GM12865 (cell line): ENCODE measurements at regions not wholly inside any gene's neighbourhood (a gene's known extent, or its start where the extent isn't known, plus 50 kb on each side); places are given as distances from the start of the nearest gene placed in this dataset.
"Not testable (repeated sequence)": the region's sequence is repeated elsewhere in the genome, so short reads cannot be mapped to it uniquely, and the experiment has no call there.

ENCODE experiments used
- DNase-seq: peaks from one replicate; pipeline ENCODE4 v3.0.0; 2010; ENCODE audit warnings: low read depth
- H3K4me3 ChIP-seq: 2 replicates; pipeline ENCODE4 v1.5.1; 2011; ENCODE audit warnings: mild to moderate bottlenecking, low read depth, low read length, control low read depth
- TF ChIP-seq, protein P1 (sequence below): IDR thresholded peaks from 2 replicates; pipeline ENCODE4 v1.5.1; 2011; ENCODE audit warnings: low read length, control low read depth, low read depth, inconsistent platforms; ENCODE audit not compliant: insufficient read depth; ENCODE audit errors: missing control alignments

DNA sequence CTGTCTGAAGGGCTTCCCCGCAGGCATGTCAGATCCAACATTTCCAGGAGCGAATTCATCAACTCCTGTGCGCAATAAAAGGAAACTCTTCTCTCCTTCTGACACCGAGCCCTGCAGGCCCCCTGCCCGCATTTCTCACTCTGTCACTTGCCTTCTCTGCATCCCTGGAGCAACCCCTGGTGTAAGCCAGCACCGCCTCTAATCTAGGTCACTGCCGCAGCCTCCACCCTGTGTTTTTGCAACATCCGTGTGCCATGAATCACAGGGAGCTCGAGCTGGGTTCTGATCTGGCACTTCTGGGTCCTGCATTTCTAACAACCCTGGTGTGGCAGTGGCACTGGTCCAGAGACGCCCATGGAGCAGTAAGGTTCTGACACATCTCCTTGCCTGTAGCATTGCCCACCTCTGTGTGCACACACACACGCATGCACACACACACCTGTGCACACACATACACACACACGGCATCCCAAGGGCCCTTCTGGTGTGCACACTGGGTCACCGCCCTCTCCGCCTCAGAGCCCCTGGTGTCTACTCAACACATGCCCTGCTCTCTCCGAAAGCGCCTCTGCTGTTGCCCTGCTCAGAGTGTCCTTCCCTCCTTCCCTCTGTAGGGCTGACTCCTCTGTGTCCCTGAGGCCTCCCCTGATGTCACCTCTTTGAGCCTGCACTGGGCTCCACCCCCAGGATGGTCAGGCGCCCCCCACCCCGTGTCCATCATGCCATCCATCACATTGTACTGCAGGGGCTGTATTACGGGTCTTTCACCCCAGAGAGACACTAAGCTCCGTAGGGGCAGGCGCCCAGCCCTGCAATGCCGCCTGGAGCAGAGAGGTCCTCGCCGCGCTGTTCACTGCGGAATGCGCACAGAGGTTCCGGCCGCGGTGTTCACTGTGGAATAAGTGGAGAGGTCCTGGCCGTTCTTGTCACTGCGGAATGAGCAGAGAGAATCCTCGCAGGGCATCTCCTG, 111.4 kb upstream of the SFSWAP start:
- H3K4me3 ChIP-seq = no peak overlapping the region
- no peak for DNase-seq
- TF ChIP-seq, protein P1, sequence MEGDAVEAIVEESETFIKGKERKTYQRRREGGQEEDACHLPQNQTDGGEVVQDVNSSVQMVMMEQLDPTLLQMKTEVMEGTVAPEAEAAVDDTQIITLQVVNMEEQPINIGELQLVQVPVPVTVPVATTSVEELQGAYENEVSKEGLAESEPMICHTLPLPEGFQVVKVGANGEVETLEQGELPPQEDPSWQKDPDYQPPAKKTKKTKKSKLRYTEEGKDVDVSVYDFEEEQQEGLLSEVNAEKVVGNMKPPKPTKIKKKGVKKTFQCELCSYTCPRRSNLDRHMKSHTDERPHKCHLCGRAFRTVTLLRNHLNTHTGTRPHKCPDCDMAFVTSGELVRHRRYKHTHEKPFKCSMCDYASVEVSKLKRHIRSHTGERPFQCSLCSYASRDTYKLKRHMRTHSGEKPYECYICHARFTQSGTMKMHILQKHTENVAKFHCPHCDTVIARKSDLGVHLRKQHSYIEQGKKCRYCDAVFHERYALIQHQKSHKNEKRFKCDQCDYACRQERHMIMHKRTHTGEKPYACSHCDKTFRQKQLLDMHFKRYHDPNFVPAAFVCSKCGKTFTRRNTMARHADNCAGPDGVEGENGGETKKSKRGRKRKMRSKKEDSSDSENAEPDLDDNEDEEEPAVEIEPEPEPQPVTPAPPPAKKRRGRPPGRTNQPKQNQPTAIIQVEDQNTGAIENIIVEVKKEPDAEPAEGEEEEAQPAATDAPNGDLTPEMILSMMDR = no peak

DNA sequence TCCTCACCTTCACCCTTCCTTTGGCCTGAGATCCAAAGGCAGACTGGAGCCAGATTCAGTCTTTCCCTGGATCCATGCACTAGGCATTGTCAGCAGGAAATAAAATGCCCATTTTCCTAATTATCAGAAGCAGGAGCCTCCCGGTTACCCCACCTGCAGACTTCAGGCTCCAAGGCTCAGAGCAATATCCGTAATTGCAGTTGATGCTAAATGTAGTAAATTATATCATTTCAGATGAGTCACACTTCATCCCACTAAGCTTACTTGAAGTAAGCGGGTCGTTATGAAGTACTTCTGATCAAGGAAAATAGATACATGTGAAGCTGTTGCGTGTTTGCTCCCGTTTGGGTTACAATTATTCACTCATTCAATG, 110.7 kb upstream of the SFSWAP start:
- TF ChIP-seq, protein P1 = no peak
- no peak overlapping the region for H3K4me3 ChIP-seq
- no peak for DNase-seq

DNA sequence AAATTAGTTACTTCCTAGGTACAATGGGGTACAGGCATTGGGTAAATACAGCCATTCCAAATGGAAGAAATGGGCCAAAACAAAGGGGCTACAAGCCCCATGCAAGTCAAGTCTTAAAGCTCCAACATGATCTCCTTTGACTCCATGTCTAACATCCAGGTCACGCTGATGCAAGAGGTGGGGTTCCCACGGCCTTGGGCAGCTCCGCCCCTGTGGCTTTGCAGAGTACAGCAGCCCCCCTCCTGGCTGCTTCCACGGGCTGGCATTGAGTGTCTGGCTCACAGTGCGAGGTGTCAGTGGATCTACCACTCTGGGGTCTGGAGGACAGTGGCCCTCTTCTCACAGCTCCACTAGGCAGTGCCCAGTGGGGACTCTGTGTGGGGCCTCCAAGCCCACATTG, 109.4 kb upstream of the SFSWAP start:
- H3K4me3 ChIP-seq, DNase-seq: not testable (repeated sequence)

DNA sequence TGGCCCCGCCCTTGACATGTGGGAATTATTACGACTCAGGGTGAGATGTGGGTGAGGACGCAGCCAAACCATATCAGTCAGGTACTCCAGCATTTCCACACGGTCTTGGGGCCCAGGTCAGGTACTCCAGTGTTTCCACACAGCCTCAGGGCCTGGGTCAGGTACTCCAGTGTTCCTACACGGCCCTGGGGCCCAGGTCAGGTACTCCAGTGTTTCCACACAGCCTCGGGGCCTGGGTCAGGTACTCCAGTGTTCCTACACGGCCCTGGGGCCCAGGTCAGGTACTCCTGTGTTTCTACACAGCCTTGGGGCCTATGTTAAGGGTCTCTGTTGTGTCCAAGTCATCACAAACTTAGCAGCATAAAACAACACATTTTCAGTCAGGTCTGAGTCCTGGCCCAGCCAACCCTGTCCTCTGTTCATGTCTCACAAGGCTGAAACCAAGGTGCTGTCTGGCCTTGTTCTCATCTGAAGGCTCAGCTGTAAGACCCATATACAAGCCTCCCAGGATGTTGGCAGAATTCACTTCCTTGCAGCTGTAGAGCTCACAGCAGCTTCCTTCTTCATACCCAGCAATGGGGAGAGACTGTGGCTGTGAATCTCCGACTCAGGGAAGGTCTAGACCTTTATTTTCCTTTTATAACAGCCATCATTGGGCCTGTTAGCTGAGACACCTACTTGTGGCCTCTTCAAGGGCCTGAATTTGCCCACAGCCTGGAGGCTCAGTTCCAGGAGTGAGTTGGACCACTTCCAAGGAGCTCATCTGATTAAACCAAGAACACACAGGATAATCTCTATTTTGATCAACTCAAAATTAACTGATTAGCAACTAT, 107.6 kb upstream of the SFSWAP start:
- peak; percentile 33 for DNase-seq
- no peak overlapping the region for H3K4me3 ChIP-seq
- TF ChIP-seq, protein P1 = no peak

DNA sequence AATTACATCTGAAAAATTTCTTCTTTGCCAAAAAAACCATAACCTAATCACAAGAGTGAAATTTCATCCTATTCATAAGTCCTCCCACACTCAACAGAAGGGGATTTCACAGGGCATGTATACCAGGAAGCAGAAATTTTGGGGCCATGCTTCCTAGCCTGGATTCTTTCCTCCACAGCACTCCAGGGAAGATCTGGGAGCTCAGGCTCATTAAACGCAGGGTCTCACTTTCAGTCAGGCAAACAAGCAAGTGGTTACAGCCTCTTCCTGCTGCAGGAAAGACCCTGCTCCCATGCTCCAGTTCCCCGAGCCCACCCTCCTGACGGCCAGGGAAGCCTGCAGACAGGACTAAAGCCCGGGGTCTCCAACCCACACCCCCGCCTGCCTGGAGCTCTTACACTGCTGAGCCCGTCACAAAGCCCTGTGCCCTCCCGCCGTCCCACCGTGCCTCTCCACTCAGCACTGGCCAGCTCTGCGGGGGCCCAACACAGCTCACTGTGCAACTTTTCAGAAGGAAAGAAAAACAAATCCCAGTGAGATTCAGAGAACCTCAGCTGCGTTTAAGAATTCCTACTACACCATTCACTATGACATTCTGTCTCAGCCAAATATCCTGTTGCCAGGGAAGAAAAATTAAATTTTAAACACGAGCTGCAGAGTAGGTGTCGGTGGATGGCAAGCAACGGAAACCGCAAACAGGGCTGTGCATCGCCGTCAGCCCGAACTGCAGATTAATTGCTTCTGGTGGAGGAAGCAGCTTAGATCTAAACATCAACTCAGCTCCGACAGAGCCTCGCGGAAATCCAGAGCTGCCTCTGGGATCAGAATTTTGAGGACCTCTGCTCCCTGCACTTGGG, 106.7 kb upstream of the SFSWAP start:
- TF ChIP-seq, protein P1 = no peak
- DNase-seq = peak; percentile 58
- no peak overlapping the region; the same call in 1 of the 2 replicates for H3K4me3 ChIP-seq

DNA sequence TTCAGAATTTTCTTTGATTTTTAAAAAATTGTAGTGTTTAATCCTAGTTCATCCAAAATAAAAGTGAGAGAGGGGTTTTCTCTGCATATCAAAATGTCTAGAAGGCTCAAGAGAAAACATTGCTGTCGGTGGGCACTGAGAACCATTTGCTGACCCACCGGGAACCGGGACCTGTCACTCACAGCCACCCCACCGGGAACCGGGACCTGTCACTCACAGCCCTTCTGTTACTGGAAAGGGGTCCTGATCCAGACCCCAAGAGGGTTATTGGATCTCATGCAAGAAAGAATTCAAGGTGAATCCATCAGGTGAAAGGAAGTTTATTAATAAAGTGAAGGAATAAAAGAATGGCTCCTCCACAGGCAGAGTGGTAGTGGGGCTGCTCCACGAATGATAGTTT, 106.0 kb upstream of the SFSWAP start:
- TF ChIP-seq, protein P1 = no peak

More for the DNA sequence above, 106.0 kb upstream of the SFSWAP start:
- no peak overlapping the region for H3K4me3 ChIP-seq
- DNase-seq = no peak
